Stomach (tissue), 4 donors: ENCODE measurements at regions not wholly inside any gene's neighbourhood (a gene's known extent, or its start where the extent isn't known, plus 50 kb on each side); places are given as distances from the start of the nearest gene placed in this dataset.
"Not testable (repeated sequence)": the region's sequence is repeated elsewhere in the genome, so short reads cannot be mapped to it uniquely, and the experiment has no call there.

Source experiments
- CTCF ChIP-seq, 7 experiments: fragments of 450-650 bp in 4 of 7; fragments of 200-600 bp in 3 of 7; sonication (generic) in 3 of 7; IDR thresholded peaks; one replicate each; pipeline ENCODE4 v1.5.1; 2016 to 2019; ENCODE audit warnings: antibody characterized with exemption in 7 of 7, control low read depth in 2 of 7, mild to moderate bottlenecking in 1 of 7
- EP300 ChIP-seq: sonication (generic); formaldehyde crosslinking; IDR thresholded peaks from one replicate; pipeline ENCODE4 v1.6.1; 2017; ENCODE audit warnings: antibody characterized with exemption

DNA sequence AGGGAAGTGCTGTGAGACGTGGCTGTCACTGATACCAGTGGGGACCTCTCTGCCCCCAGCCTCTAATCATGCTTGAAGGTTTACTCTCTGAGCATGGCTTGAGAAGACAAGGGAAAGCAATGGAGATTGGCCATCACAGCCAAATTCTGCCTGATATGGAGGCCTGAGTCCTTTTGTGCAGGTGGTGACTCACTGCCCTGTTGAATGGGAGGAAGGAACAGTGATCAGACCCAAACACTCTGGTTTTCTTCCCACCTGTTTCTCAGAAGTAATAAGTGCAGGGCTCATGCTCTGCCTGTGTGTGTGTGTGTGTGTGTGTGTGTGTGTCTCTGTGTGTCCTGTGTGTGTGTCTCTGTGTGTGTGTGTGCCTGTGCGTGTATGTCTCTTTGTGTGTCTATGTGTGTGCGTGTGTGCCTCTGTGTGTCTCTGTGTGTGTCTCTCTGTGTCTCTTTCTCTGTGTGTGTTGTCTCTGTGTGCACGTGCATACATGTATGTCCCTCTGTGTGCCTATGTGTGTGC, 240.6 kb upstream of the PLGLB1 start:
- TF ChIP-seq CTCF (IDR thresholded peaks at IDR 0.05); EP300: not testable (repeated sequence)
